Astrocyte of the spinal cord (primary cell): ENCODE measurements at regions not wholly inside any gene's neighbourhood (a gene's known extent, or its start where the extent isn't known, plus 50 kb on each side); places are given as distances from the start of the nearest gene placed in this dataset.

Source experiments
- DNase-seq: peaks from one replicate; pipeline ENCODE4 v3.0.0; 2011; ENCODE audit warnings: low read depth, low spot score
- H3K4me3 ChIP-seq: 2 replicates; pipeline ENCODE4 v1.5.1; 2011; ENCODE audit warnings: low read depth, mild to moderate bottlenecking, low read length, moderate library complexity
- in situ Hi-C: cut with HindIII; loops from 2 replicates; pipeline ENCODE4 v1.10.0; 2017; ENCODE audit warnings: low sequenced_read_pairs
- TF ChIP-seq, protein P1 (sequence below): IDR thresholded peaks from 2 replicates; pipeline ENCODE4 v1.5.1; 2012; ENCODE audit warnings: low read depth, mild to moderate bottlenecking, low read length, inconsistent platforms

DNA sequence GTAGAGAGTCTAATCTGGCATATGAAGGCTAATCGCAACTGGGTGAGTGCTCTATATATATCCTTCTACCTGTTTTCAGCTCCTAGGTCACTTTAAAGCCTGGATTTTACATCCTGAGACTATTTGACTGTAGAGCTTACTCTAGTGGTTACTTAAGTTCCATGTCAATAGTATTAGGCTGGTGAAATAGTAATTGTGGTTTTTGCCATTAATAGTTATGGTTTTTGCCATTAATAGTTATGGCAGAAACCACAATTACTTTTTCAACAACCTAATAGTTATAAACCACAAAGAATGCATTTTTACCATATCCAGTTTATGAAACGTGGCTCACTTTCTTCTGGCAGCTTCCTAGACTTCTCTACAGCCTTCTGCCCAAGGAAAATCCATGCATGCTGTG is 263.1 kb upstream of the KIAA1217 start:
- no peak overlapping the region for H3K4me3 ChIP-seq
- TF ChIP-seq, protein P1, sequence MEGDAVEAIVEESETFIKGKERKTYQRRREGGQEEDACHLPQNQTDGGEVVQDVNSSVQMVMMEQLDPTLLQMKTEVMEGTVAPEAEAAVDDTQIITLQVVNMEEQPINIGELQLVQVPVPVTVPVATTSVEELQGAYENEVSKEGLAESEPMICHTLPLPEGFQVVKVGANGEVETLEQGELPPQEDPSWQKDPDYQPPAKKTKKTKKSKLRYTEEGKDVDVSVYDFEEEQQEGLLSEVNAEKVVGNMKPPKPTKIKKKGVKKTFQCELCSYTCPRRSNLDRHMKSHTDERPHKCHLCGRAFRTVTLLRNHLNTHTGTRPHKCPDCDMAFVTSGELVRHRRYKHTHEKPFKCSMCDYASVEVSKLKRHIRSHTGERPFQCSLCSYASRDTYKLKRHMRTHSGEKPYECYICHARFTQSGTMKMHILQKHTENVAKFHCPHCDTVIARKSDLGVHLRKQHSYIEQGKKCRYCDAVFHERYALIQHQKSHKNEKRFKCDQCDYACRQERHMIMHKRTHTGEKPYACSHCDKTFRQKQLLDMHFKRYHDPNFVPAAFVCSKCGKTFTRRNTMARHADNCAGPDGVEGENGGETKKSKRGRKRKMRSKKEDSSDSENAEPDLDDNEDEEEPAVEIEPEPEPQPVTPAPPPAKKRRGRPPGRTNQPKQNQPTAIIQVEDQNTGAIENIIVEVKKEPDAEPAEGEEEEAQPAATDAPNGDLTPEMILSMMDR = no peak
- DNase-seq = no peak
- in situ Hi-C loops = no loop called here

DNA sequence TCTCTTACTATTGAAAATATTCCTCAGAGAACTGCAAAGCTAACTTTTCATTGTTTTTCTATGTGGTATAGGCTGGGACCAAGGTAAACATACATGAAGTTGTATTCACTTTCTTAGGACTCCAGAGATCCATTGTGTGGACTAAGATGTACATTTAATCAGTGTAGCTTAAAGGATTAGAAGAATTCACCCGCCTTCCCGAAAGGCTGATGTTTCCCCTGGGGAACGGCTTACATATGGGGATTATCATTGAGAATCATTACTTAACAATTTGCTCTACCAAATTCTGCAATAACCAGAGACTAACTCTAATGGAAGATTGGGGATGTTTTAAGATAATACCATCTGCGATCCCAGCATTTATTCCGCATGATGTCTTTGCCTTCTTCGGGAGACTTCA is 257.1 kb upstream of the KIAA1217 start:
- DNase-seq = no peak
- TF ChIP-seq, protein P1 = no peak
- in situ Hi-C loops = no loop called here
- no peak overlapping the region for H3K4me3 ChIP-seq

DNA sequence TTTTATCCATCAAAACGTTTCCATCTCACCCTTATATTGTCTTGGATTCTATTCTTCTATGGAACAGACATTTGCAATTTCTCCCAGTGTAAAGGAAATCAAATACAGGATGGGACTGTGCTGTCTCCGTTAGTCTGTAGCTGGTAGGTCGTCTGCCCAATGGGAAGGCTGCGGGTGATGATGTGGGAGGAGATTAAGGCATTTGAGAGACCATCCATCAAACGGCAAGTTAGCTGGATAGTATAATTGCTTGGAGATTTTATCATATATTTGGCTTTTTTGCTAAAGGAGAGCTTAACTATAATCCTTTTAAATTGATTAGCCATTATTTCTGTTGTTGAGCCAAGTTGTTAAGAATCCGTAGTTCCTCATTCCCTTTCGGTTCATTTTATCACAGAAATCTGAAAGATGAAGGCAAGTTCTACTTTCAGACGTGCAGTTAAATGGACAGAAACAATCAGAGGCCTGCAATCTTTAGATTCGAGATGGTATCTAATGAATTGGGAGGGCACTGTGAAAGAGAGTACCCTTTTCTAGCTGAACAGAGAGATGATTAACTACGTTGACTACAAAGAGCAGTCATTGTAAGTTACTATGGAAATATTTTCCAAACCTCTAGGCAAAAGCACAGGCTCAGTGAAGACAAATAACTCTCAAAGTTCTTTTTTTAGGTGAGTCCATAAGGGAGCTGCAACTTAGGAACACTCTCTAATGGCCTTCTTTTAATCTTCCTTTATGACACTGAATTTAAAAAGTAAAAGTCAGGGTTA is 253.3 kb upstream of the KIAA1217 start:
- TF ChIP-seq, protein P1 = no peak
- in situ Hi-C loops = no loop called here
- no peak for DNase-seq
- H3K4me3 ChIP-seq = no peak overlapping the region

- in situ Hi-C loops = no loop called here
- H3K4me3 ChIP-seq = no peak overlapping the region
- no peak for DNase-seq
- TF ChIP-seq, protein P1 = no peak
Measured at GRCh38 chr10:23965123-23965522, 243.8 kb upstream of the KIAA1217 start.

DNA sequence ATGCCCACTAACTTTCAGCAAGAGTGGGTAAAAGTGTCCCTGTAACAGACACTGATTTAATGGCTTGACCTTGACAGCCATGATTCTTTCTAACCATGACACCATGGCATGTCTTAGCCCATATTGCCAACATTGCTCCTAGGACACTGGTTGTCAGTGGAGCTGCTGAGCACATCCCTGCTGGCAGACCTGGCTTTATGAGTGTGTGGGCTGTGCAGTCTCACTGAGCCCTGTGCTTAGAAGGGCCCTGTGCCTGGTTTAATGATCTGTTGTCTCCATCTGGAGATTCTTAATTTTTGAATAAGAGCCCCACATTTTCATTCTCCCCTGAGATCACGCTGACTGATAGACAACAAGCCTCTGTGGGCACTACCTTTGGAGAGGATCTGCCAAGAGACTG is 243.1 kb upstream of the KIAA1217 start:
- TF ChIP-seq, protein P1 = no peak
- in situ Hi-C loops = no loop called here
- no peak for DNase-seq
- no peak overlapping the region for H3K4me3 ChIP-seq

GRCh38 chr10:23966504-23967051 is 242.4 kb upstream of the KIAA1217 start:
- TF ChIP-seq, protein P1 = no peak
- no peak for DNase-seq
- no peak overlapping the region for H3K4me3 ChIP-seq
- in situ Hi-C loops = no loop called here
